ENCODE measurements at regions not wholly inside any gene's neighbourhood (a gene's known extent, or its start where the extent isn't known, plus 50 kb on each side); places are given as distances from the start of the nearest gene placed in this dataset.

DNA sequence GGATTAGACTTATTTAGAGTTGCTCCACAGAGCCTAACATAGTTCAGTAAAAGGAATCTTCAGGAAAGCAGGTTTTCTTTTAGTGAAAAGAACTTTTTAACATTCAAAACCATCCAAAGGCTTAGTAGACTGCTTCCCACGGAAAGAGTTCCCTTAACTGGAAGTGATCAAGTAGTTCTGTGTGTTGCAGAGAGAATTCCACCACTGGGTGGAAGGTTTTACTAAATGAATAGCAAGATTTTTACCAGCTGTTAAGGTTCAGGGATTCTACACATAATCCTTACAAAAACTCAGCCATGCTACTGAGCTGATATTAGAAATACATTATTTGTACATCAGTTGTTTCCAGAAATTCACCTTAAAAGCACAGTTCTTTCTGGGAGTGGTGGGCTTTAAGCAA is 119.7 kb downstream of the GDAP2 start:
- no peak for FAIRE-seq

DNA sequence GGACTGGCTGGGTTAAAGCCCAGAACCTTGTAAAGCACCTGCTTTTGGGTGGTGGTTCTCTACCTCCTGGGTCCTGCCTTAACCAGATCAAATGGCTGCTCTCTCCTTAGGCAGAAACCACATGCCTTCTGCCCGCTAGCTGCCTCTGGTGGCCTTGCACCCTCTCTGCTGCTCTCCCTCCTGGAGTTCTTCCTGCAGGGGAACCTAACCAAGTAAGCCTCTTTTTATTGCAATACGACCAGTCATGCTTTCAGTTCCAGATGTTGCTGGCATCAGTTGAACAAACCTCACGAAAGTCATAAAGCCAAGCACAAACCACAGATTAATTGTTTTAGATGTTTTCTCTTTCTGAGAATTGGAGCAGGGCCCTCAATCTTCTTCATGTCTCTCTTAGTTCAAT is 118.9 kb downstream of the GDAP2 start:
- no peak for FAIRE-seq

DNA sequence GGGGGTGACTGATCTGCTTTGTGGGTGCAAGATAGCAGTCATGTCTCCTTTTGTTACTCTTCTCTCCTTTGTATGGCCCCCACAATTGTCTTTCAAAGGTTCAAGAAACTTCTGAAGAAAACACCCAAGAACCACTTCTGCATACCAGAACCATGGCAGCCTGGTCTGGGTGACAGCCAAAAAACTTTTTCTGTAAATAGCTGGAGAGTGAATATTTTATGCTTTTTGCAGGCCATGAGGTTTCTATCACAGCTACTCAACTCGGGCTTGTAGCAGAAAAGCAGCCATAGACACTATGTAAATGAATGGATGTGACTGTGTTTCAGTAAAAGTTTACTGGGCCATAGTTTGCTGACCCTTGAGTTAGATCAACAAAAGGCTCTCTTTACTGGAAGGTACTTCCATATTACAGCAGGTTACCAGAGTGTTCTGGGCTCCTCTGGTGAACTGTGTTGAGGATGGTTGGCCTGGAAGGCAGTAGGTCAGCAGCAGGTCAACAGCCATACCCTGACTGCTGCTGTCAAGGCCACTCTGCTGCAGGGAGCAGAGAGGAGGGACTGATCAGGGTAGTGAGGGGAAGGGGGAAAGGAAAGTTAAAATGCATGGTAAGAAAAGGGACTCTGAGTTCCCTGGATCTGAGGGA is 116.4 kb downstream of the GDAP2 start:
- FAIRE-seq, result no peak

Data from endometrium (tissue), 2 donors.